H9 (cell line): ENCODE measurements at regions not wholly inside any gene's neighbourhood (a gene's known extent, or its start where the extent isn't known, plus 50 kb on each side); places are given as distances from the start of the nearest gene placed in this dataset.
A peak's percentile ranks its signal among the peaks of the same experiment; 100 is the strongest.

Source experiments
- DNase-seq: peaks from one replicate; pipeline ENCODE4 v3.0.0-alpha.2; 2017
- H2AFZ ChIP-seq: one replicate; pipeline ENCODE4 v1.6.1; 2013; ENCODE audit warnings: mild to moderate bottlenecking, low read length, control low read depth, moderate library complexity
- H2AK5ac ChIP-seq: 2 replicates; pipeline ENCODE4 v1.6.1; 2013; ENCODE audit warnings: low read length, control low read depth, mixed read lengths; ENCODE audit not compliant: insufficient read length
- H2BK120ac ChIP-seq: one replicate; pipeline ENCODE4 v1.6.1; 2013; ENCODE audit warnings: low read depth, mild to moderate bottlenecking, low read length, control low read depth, inconsistent platforms; ENCODE audit not compliant: poor library complexity, severe bottlenecking
- H2BK12ac ChIP-seq: 2 replicates; pipeline ENCODE4 v1.6.1; 2013; ENCODE audit warnings: low read length, control low read depth, mixed read lengths, low read depth; ENCODE audit not compliant: insufficient read length
- H2BK15ac ChIP-seq: 2 replicates; pipeline ENCODE4 v1.6.1; 2013; ENCODE audit warnings: low read depth, low read length, control low read depth
- H2BK20ac ChIP-seq: one replicate; pipeline ENCODE4 v1.6.1; 2013; ENCODE audit warnings: low read depth, mild to moderate bottlenecking, low read length, control low read depth, inconsistent platforms; ENCODE audit not compliant: poor library complexity, severe bottlenecking
- H2BK5ac ChIP-seq: 2 replicates; pipeline ENCODE4 v1.6.1; 2013; ENCODE audit warnings: low read length, control low read depth, mixed read lengths; ENCODE audit not compliant: insufficient read length
- H3K14ac ChIP-seq: 2 replicates; pipeline ENCODE4 v1.6.1; 2013; ENCODE audit warnings: low read length, control low read depth; ENCODE audit not compliant: insufficient read depth
- H3K18ac ChIP-seq: 2 replicates; pipeline ENCODE4 v1.6.1; 2013; ENCODE audit warnings: low read depth, mild to moderate bottlenecking, mixed read lengths, low read length, control low read depth; ENCODE audit not compliant: insufficient read length
- H3K23ac ChIP-seq: 2 replicates; pipeline ENCODE4 v1.6.1; 2013; ENCODE audit warnings: low read length, control low read depth, mixed read lengths, low read depth; ENCODE audit not compliant: insufficient read length
- H3K23me2 ChIP-seq: 2 replicates; pipeline ENCODE4 v1.6.1; 2013; ENCODE audit warnings: low read depth, mild to moderate bottlenecking, mixed read lengths, low read length, control low read depth; ENCODE audit not compliant: insufficient read length, poor library complexity, severe bottlenecking
- H3K27ac ChIP-seq: 2 replicates; pipeline ENCODE4 v1.5.1; 2013; ENCODE audit warnings: low read length, control low read depth, mixed read lengths, low read depth; ENCODE audit not compliant: insufficient read length
- H3K27me3 ChIP-seq: 2 replicates; pipeline ENCODE4 v1.6.1; 2013; ENCODE audit warnings: low read length, control low read depth, inconsistent platforms; ENCODE audit not compliant: insufficient read depth
- H3K4ac ChIP-seq: 2 replicates; pipeline ENCODE4 v1.6.1; 2013; ENCODE audit warnings: low read depth, mild to moderate bottlenecking, control low read depth, inconsistent platforms, low read length, moderate library complexity
- H3K4me1 ChIP-seq: 2 replicates; pipeline ENCODE4 v1.6.1; 2013; ENCODE audit warnings: low read length, control low read depth, inconsistent platforms; ENCODE audit not compliant: insufficient read depth
- H3K4me2 ChIP-seq: 2 replicates; pipeline ENCODE4 v1.6.1; 2013; ENCODE audit warnings: low read length, control low read depth, mixed read lengths; ENCODE audit not compliant: insufficient read length, insufficient read depth
- H3K56ac ChIP-seq: 2 replicates; pipeline ENCODE4 v1.6.1; 2013; ENCODE audit warnings: low read depth, mild to moderate bottlenecking, mixed read lengths, low read length, control low read depth; ENCODE audit not compliant: insufficient read length
- H3K79me1 ChIP-seq: 2 replicates; pipeline ENCODE4 v1.6.1; 2013; ENCODE audit warnings: low read depth, mild to moderate bottlenecking, moderate library complexity, low read length, control low read depth, inconsistent platforms; ENCODE audit not compliant: insufficient read depth, poor library complexity, severe bottlenecking
- H3K79me2 ChIP-seq: 2 replicates; pipeline ENCODE4 v1.6.1; 2013; ENCODE audit warnings: low read length, control low read depth, inconsistent platforms; ENCODE audit not compliant: insufficient read depth
- H3K9ac ChIP-seq: 2 replicates; pipeline ENCODE4 v1.6.1; 2013; ENCODE audit warnings: low read length, control low read depth, mixed read lengths; ENCODE audit not compliant: insufficient read length; ENCODE audit errors: extremely low read depth
- H3K9me3 ChIP-seq: one replicate; pipeline ENCODE4 v1.6.1; 2013; ENCODE audit warnings: low read depth, low read length, inconsistent platforms; ENCODE audit not compliant: control insufficient read depth
- H3T11ph ChIP-seq: one replicate; pipeline ENCODE4 v1.6.1; 2013; ENCODE audit warnings: mild to moderate bottlenecking, low read length, control low read depth, inconsistent platforms
- H4K20me1 ChIP-seq: one replicate; pipeline ENCODE4 v1.6.1; 2013; ENCODE audit not compliant: control insufficient read depth, insufficient read length, insufficient read depth
- H4K5ac ChIP-seq: 2 replicates; pipeline ENCODE4 v1.6.1; 2013; ENCODE audit warnings: low read depth, mild to moderate bottlenecking, mixed read lengths, low read length, control low read depth; ENCODE audit not compliant: insufficient read length
- H4K8ac ChIP-seq: replicated peaks from 2 replicates; pipeline ENCODE4 v1.6.1; 2013; ENCODE audit warnings: low read length, control low read depth, mixed read lengths, low read depth; ENCODE audit not compliant: insufficient read length
- H4K91ac ChIP-seq: 2 replicates; pipeline ENCODE4 v1.6.1; 2013; ENCODE audit warnings: low read depth, mild to moderate bottlenecking, moderate library complexity, mixed read lengths, low read length, control low read depth; ENCODE audit not compliant: insufficient read length
- H3K27ac Mint-ChIP-seq, 3 experiments: 2 replicates in 2 of 3; 3 replicates in 1 of 3; pipeline ENCODE4 v1.8.0; 2020 to 2021; ENCODE audit warnings: mixed read lengths in 3 of 3, mild to moderate bottlenecking in 1 of 3, moderate library complexity in 1 of 3
- H3K27me3 Mint-ChIP-seq: 2 replicates; pipeline ENCODE4 v1.8.0; 2021; ENCODE audit warnings: low read depth, mild to moderate bottlenecking, moderate library complexity, mixed read lengths
- H3K36me3 Mint-ChIP-seq, 3 experiments: 2 replicates in 2 of 3; 3 replicates in 1 of 3; pipeline ENCODE4 v1.8.0; 2020 to 2021; ENCODE audit warnings: low read depth in 3 of 3, mixed read lengths in 3 of 3; ENCODE audit not compliant: insufficient read depth in 1 of 3
- H3K4me1 Mint-ChIP-seq, 2 experiments: 2 replicates each; pipeline ENCODE4 v1.8.0; 2020; ENCODE audit warnings: mixed read lengths in 2 of 2
- H3K4me3 Mint-ChIP-seq, 2 experiments: 2 replicates in 1 of 2; 3 replicates in 1 of 2; pipeline ENCODE4 v1.8.0; 2020 to 2021; ENCODE audit warnings: mild to moderate bottlenecking in 2 of 2, mixed read lengths in 2 of 2, moderate library complexity in 1 of 2
- H3K9me3 Mint-ChIP-seq, 2 experiments: 2 replicates in 1 of 2; 3 replicates in 1 of 2; pipeline ENCODE4 v1.8.0; 2020; ENCODE audit warnings: mild to moderate bottlenecking in 2 of 2, mixed read lengths in 2 of 2, moderate library complexity in 1 of 2
- CTCF ChIP-seq: fragments of 200-600 bp; sonication (generic); conservative IDR thresholded peaks from 3 replicates; pipeline ENCODE4 v1.8.0; 2021; ENCODE audit warnings: antibody characterized with exemption, mild to moderate bottlenecking
- WGBS: extraction: QIAGEN DNeasy Blood & Tissue Kit; methylation state at CpG from one replicate; pipeline ENCODE4 v1.1.7; 2013; ENCODE audit warnings: missing lambda C conversion rate, low lambda C conversion rate, mixed read lengths; ENCODE audit not compliant: insufficient read length; ENCODE audit errors: extremely low coverage; 5-methylcytosine and 5-hydroxymethylcytosine counted together

GRCh38 chr10:3529691-3530090 is 255.3 kb downstream of the KLF6 start:
- H3K79me1 ChIP-seq, result no peaks in the 10 kb centered on the region
- H3K23ac ChIP-seq, result no peak overlapping the region
- TF ChIP-seq CTCF, result no peak
- Mint-ChIP-seq H3K4me1 (0 out of 4 replicates have a peak, but pooled peaks cover 0 to 3% of the 10 kb centered on the region in 2 experiments), H3K36me3 (no peaks in the 10 kb centered on the region; a peak in 1 of 7 replicates), H3K9me3 (no peaks in the 10 kb centered on the region; a peak in 2 of 5 replicates), H3K4me3 (no peak overlapping the region), H3K27ac (peak overlapping the region in 1 of 3 experiments; percentile 42; a peak in 1 of 7 replicates), H3K27me3 (no peaks in the 10 kb centered on the region)
- no peak overlapping the region for H3K4me2 ChIP-seq
- no peak overlapping the region for H2BK5ac ChIP-seq
- H2BK15ac ChIP-seq, result no peak overlapping the region
- H3K27me3 ChIP-seq, result no peaks in the 10 kb centered on the region
- H4K8ac ChIP-seq, result no peak overlapping the region
- H2AK5ac ChIP-seq, result no peak overlapping the region
- H2BK120ac ChIP-seq, result no peak overlapping the region
- H3K23me2 ChIP-seq, result no peaks in the 10 kb centered on the region
- H2BK12ac ChIP-seq, result no peak overlapping the region
- H4K20me1 ChIP-seq, result no peaks in the 10 kb centered on the region
- no peak overlapping the region for H4K5ac ChIP-seq
- no peak overlapping the region for H2AFZ ChIP-seq
- no peaks in the 10 kb centered on the region for H3K9me3 ChIP-seq
- H3K9ac ChIP-seq, result no peak overlapping the region
- H3K56ac ChIP-seq, result no peak overlapping the region
- no peak overlapping the region for H3K14ac ChIP-seq
- no CpG with 5 or more reads among the region's 11 CpGs for WGBS
- no peak overlapping the region for H3K4ac ChIP-seq
- H3K18ac ChIP-seq, result no peak overlapping the region
- no peaks in the 10 kb centered on the region for H3K4me1 ChIP-seq
- H3T11ph ChIP-seq, result no peak overlapping the region
- no peak overlapping the region for H3K27ac ChIP-seq
- H2BK20ac ChIP-seq, result no peak overlapping the region
- DNase-seq, result no peak
- no peaks in the 10 kb centered on the region for H3K79me2 ChIP-seq
- no peak overlapping the region for H4K91ac ChIP-seq
